ENCODE measurements at regions not wholly inside any gene's neighbourhood (a gene's known extent, or its start where the extent isn't known, plus 50 kb on each side); places are given as distances from the start of the nearest gene placed in this dataset.

DNA sequence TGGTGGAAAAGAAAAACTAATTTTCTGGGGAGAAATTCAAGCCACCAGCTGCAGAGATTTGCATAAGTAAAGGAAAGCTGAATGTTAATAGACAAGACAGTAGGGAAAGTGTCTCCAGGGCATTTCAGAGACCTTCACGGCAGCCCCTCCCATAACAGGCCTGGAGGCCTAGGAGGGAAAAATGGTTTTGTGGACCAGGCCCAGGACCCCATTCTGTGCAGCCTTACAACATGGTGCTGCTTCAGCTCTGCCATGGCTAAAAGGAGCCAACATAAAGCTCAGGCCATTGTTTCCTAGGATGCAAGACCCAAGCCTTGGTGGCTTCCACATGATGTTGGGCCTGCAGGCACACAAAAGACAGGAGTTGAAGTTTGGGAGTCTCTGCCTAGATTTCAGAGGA, 697.1 kb downstream of the SOCS6 start:
- Histone ChIP-seq H3K4me1 (no peaks in the 10 kb centered on the region), H3K27me3 (no peaks in the 10 kb centered on the region), H3K36me3 (no peaks in the 10 kb centered on the region), H3K27ac (no peak overlapping the region), H3K9me3 (no peaks in the 10 kb centered on the region), H3K4me3 (no peak overlapping the region)
- ATAC-seq: no peak
- 60% methylated on average over 1 of the region's 1 CpG for WGBS (ENCODE audit: insufficient coverage, low coverage, low lambda C conversion rate, missing lambda C conversion rate)
- DNase-seq: no peak
- intact Hi-C loops (cut with DNase I): no loop called here
- TF ChIP-seq POLR2A (IDR thresholded peaks at IDR 0.05): no peak
- TF ChIP-seq, protein P1, sequence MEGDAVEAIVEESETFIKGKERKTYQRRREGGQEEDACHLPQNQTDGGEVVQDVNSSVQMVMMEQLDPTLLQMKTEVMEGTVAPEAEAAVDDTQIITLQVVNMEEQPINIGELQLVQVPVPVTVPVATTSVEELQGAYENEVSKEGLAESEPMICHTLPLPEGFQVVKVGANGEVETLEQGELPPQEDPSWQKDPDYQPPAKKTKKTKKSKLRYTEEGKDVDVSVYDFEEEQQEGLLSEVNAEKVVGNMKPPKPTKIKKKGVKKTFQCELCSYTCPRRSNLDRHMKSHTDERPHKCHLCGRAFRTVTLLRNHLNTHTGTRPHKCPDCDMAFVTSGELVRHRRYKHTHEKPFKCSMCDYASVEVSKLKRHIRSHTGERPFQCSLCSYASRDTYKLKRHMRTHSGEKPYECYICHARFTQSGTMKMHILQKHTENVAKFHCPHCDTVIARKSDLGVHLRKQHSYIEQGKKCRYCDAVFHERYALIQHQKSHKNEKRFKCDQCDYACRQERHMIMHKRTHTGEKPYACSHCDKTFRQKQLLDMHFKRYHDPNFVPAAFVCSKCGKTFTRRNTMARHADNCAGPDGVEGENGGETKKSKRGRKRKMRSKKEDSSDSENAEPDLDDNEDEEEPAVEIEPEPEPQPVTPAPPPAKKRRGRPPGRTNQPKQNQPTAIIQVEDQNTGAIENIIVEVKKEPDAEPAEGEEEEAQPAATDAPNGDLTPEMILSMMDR (IDR thresholded peaks at IDR 0.05): no peak

DNA sequence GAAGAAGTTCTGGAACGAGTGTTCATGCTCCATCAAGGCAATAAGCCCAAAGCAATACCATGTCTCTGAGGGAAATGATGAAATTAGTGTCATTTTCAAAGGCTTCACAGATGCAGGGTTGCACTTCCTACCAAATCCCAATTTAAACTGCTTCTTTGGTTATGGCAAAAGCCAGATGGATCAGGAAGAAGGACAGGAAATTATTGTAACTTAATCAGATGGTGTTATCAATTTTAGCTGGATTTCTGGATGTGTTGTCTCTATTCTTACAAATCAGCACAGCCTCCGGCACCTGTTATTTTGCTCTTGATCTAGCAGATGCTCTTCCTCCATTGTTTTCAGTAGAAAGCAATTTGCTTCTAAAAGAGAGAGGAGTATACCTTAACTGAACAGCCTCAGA, 693.4 kb downstream of the SOCS6 start:
- DNase-seq (no peak), ATAC-seq (no peak)
- no peaks in the 10 kb centered on the region for H3K36me3 ChIP-seq
- H3K27me3 ChIP-seq: no peaks in the 10 kb centered on the region
- 59% methylated on average over 2 of the region's 2 CpGs for WGBS (ENCODE audit: insufficient coverage, low coverage, low lambda C conversion rate, missing lambda C conversion rate)
- no peaks in the 10 kb centered on the region for H3K9me3 ChIP-seq
- intact Hi-C loops (cut with DNase I): no loop called here
- no peak overlapping the region for H3K4me3 ChIP-seq
- no peak overlapping the region for H3K27ac ChIP-seq
- no peaks in the 10 kb centered on the region for H3K4me1 ChIP-seq
- TF ChIP-seq, protein P1 (IDR thresholded peaks at IDR 0.05): no peak
- TF ChIP-seq POLR2A (IDR thresholded peaks at IDR 0.05): no peak

DNA sequence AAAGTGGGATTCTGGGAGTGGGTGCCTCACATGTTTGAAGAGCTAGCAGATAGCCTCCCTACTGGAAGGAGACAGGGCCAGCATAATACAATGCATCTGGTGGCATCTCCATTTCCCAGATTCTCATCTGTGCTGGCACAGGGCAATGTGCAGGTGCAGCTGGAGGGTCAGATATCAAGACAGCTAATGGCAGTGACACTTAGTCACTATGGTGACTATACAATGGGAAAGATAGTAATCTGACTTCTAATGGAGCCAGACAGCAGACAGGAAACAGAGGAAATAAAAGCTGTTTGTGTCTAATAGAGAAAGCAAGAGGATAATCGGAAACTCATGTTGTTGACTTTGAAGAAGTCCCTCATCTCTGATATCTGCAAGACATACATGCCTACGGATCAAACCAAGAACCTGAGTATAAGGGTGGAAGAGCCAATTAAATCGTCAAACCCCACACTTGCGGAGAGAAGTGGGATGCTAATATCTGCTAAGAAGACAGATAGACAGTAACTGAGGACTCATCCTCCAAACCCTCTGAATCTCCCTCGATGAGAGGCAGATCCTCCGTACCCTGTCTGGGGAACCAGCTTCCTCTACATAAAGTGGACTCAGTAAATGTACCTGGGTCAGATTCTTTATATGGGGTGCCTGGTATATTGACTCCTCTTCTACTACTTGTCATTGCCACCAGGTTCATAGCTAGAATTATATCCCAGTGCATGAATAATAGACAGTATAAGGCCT, 692.7 kb downstream of the SOCS6 start:
- Histone ChIP-seq H3K27ac (no peak overlapping the region), H3K4me3 (no peak overlapping the region), H3K36me3 (no peaks in the 10 kb centered on the region), H3K9me3 (no peaks in the 10 kb centered on the region), H3K4me1 (no peaks in the 10 kb centered on the region), H3K27me3 (no peaks in the 10 kb centered on the region)
- ATAC-seq (no peak), DNase-seq (no peak)
- WGBS (ENCODE audit: insufficient coverage, low coverage, low lambda C conversion rate, missing lambda C conversion rate): 39% methylated on average over 4 of the region's 6 CpGs
- TF ChIP-seq POLR2A (IDR thresholded peaks at IDR 0.05): no peak
- TF ChIP-seq, protein P1 (IDR thresholded peaks at IDR 0.05): no peak
- intact Hi-C loops (cut with DNase I): no loop called here

DNA sequence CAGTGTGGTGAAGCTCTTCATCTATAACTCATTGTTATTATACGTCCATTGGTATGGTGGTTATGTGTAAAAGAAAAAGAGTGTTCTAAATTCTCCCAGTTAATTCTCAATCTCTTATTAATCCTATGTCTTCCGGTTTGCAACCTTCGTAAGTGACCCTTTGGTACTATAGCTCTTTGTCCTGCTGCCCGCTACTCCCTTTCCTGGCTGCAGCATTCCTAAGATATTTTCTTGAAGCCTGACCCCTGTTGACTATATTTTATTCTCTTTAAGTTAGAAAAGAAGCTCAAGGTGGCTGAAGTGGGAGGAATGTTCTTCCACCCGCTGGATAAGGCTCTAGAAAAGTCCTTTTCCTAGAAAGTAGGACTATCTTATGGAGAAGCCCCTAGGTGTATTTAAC, 684.8 kb downstream of the SOCS6 start:
- no peak for ATAC-seq
- Histone ChIP-seq H3K27ac (no peak overlapping the region), H3K4me1 (no peaks in the 10 kb centered on the region), H3K36me3 (no peaks in the 10 kb centered on the region), H3K4me3 (no peak overlapping the region), H3K9me3 (no peaks in the 10 kb centered on the region), H3K27me3 (no peaks in the 10 kb centered on the region)
- WGBS (ENCODE audit: insufficient coverage, low coverage, low lambda C conversion rate, missing lambda C conversion rate): 39% methylated on average over 5 of the region's 5 CpGs
- intact Hi-C loops (cut with DNase I): no loop called here
- DNase-seq: no peak
- TF ChIP-seq, protein P1 (IDR thresholded peaks at IDR 0.05): no peak
- TF ChIP-seq POLR2A (IDR thresholded peaks at IDR 0.05): no peak

All from right lobe of liver (tissue), 6 donors.